Body of pancreas (tissue), 4 donors: ENCODE measurements at regions not wholly inside any gene's neighbourhood (a gene's known extent, or its start where the extent isn't known, plus 50 kb on each side); places are given as distances from the start of the nearest gene placed in this dataset.

Experiments
- CTCF ChIP-seq, 7 experiments: fragments of 450-650 bp in 4 of 7; fragments of 200-600 bp in 3 of 7; sonication (generic) in 3 of 7; IDR thresholded peaks; one replicate each; pipeline ENCODE4 v1.5.1; 2016 to 2019; ENCODE audit warnings: antibody characterized with exemption in 7 of 7
- POLR2A ChIP-seq, 3 donors: fragments of 450-650 bp; IDR thresholded peaks; one replicate each; pipeline ENCODE4 v1.6.1; 2016; ENCODE audit warnings: antibody characterized with exemption in 3 of 3, mild to moderate bottlenecking in 2 of 3

- TF ChIP-seq CTCF (IDR thresholded peaks at IDR 0.05), result no peak
- TF ChIP-seq POLR2A (IDR thresholded peaks at IDR 0.05), result no peak
Observed at GRCh38 chr1:213457186-213457585, 406.1 kb downstream of the RPS6KC1 start.
